ENCODE measurements at regions not wholly inside any gene's neighbourhood (a gene's known extent, or its start where the extent isn't known, plus 50 kb on each side); places are given as distances from the start of the nearest gene placed in this dataset.

GRCh38 chr14:27222671-27223070, 624.8 kb upstream of the NOVA1 start:
- TF ChIP-seq, protein P1, sequence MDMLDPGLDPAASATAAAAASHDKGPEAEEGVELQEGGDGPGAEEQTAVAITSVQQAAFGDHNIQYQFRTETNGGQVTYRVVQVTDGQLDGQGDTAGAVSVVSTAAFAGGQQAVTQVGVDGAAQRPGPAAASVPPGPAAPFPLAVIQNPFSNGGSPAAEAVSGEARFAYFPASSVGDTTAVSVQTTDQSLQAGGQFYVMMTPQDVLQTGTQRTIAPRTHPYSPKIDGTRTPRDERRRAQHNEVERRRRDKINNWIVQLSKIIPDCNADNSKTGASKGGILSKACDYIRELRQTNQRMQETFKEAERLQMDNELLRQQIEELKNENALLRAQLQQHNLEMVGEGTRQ (IDR thresholded peaks at IDR 0.05; ENCODE audit: low read depth, low read length), result no peak
- TF ChIP-seq CTCF (conservative IDR thresholded peaks at IDR 0.05; ENCODE audit: low read depth, low read length) (no peak), BHLHE40 (IDR thresholded peaks at IDR 0.05; ENCODE audit: low read depth, low read length) (no peak), SMC3 (IDR thresholded peaks at IDR 0.05; ENCODE audit: low read depth, low read length) (no peak)

Data from IMR-90 (cell line).